Loucy (cell line): ENCODE measurements at regions not wholly inside any gene's neighbourhood (a gene's known extent, or its start where the extent isn't known, plus 50 kb on each side); places are given as distances from the start of the nearest gene placed in this dataset.

Experiments used
- H2AFZ ChIP-seq: fragments of 200-600 bp; sonication (generic); 2 replicates; pipeline ENCODE4 v1.6.0; 2016; ENCODE audit warnings: antibody characterized with exemption, mild to moderate bottlenecking, low read length, moderate library complexity
- H3F3A ChIP-seq: fragments of 200-600 bp; 2 replicates; pipeline ENCODE4 v1.6.0; 2016; ENCODE audit warnings: antibody characterized with exemption, low read depth, mild to moderate bottlenecking
- H3K27me3 ChIP-seq: fragments of 200-600 bp; sonication (generic); 2 replicates; pipeline ENCODE4 v1.6.1; 2014; ENCODE audit warnings: low read length, mild to moderate bottlenecking; ENCODE audit not compliant: insufficient read depth, poor library complexity, severe bottlenecking
- H3K36me3 ChIP-seq: fragments of 200-600 bp; sonication (generic); 2 replicates; pipeline ENCODE4 v1.6.1; 2016; ENCODE audit warnings: low read length; ENCODE audit not compliant: insufficient read depth
- H3K4me1 ChIP-seq: fragments of 200-600 bp; sonication (generic); 2 replicates; pipeline ENCODE4 v1.5.1; 2014; ENCODE audit warnings: low read length, mild to moderate bottlenecking; ENCODE audit not compliant: insufficient read depth, poor library complexity, severe bottlenecking
- H3K4me2 ChIP-seq: fragments of 200-600 bp; sonication (generic); 2 replicates; pipeline ENCODE4 v1.6.0; 2014; ENCODE audit warnings: antibody characterized with exemption, low read length, low read depth, mild to moderate bottlenecking; ENCODE audit not compliant: poor library complexity, severe bottlenecking
- H3K4me3 ChIP-seq: fragments of 200-600 bp; sonication (generic); 2 replicates; pipeline ENCODE4 v1.5.1; 2014; ENCODE audit warnings: low read length, mild to moderate bottlenecking, mixed read lengths; ENCODE audit not compliant: poor library complexity, severe bottlenecking
- H3K79me2 ChIP-seq: fragments of 200-600 bp; sonication (generic); 2 replicates; pipeline ENCODE4 v1.6.1; 2014; ENCODE audit warnings: low read length; ENCODE audit not compliant: insufficient read depth
- H3K9ac ChIP-seq: fragments of 200-600 bp; sonication (generic); 2 replicates; pipeline ENCODE4 v1.6.0; 2014; ENCODE audit warnings: mild to moderate bottlenecking, low read depth, low read length, moderate library complexity; ENCODE audit not compliant: poor library complexity, severe bottlenecking
- H3K9me2 ChIP-seq: fragments of 200-600 bp; sonication (generic); replicated peaks from 2 replicates; pipeline ENCODE4 v1.6.1; 2016; ENCODE audit warnings: low read depth, low read length, mixed read lengths
- H3K9me3 ChIP-seq: fragments of 200-600 bp; sonication (generic); 2 replicates; pipeline ENCODE4 v1.6.1; 2014; ENCODE audit warnings: mild to moderate bottlenecking, antibody characterized with exemption, low read length, low read depth; ENCODE audit not compliant: insufficient read depth
- H4K20me1 ChIP-seq: fragments of 200-600 bp; sonication (generic); 2 replicates; pipeline ENCODE4 v1.6.0; 2014; ENCODE audit warnings: antibody characterized with exemption, low read length, mild to moderate bottlenecking; ENCODE audit not compliant: insufficient read depth, poor library complexity, severe bottlenecking
- CTCF ChIP-seq: fragments of 200-600 bp; sonication (generic); conservative IDR thresholded peaks from 2 replicates; pipeline ENCODE4 v1.5.1; 2014; ENCODE audit warnings: mild to moderate bottlenecking, antibody characterized with exemption, low read length
- EZH2phosphoT487 ChIP-seq: fragments of 200-600 bp; IDR thresholded peaks from 2 replicates; pipeline ENCODE4 v1.6.1; 2018; ENCODE audit warnings: antibody characterized with exemption, mild to moderate bottlenecking, moderate library complexity, borderline replicate concordance

GRCh38 chr10:55311848-55312635 is 511.0 kb upstream of the PCDH15 start:
- no peaks in the 10 kb centered on the region for H3K4me1 ChIP-seq
- H3K4me3 ChIP-seq, result no peak overlapping the region
- H3K9me2 ChIP-seq, result no peaks in the 10 kb centered on the region
- TF ChIP-seq EZH2phosphoT487 (no peak), CTCF (no peak)
- no peaks in the 10 kb centered on the region for H3K79me2 ChIP-seq
- no peak overlapping the region for H2AFZ ChIP-seq
- H3K4me2 ChIP-seq, result no peak overlapping the region
- H3F3A ChIP-seq, result no peaks in the 10 kb centered on the region
- no peaks in the 10 kb centered on the region for H3K36me3 ChIP-seq
- no peaks in the 10 kb centered on the region for H3K9me3 ChIP-seq
- no peak overlapping the region for H3K9ac ChIP-seq
- no peaks in the 10 kb centered on the region for H4K20me1 ChIP-seq
- H3K27me3 ChIP-seq, result no peaks in the 10 kb centered on the region

- H3K27me3 ChIP-seq, result no peaks in the 10 kb centered on the region
- H3K4me1 ChIP-seq, result no peaks in the 10 kb centered on the region
- H3K9ac ChIP-seq, result no peak overlapping the region
- H4K20me1 ChIP-seq, result no peaks in the 10 kb centered on the region
- H3K4me2 ChIP-seq, result no peak overlapping the region
- no peaks in the 10 kb centered on the region for H3F3A ChIP-seq
- TF ChIP-seq EZH2phosphoT487 (no peak), CTCF (no peak)
- no peaks in the 10 kb centered on the region for H3K9me2 ChIP-seq
- H2AFZ ChIP-seq, result no peak overlapping the region
- no peaks in the 10 kb centered on the region for H3K79me2 ChIP-seq
- no peaks in the 10 kb centered on the region for H3K9me3 ChIP-seq
- H3K36me3 ChIP-seq, result no peaks in the 10 kb centered on the region
- no peak overlapping the region for H3K4me3 ChIP-seq
Measured at GRCh38 chr10:55310143-55310542, 509.1 kb upstream of the PCDH15 start.

- Histone ChIP-seq H3K4me3 (no peak overlapping the region), H3K9me2 (no peaks in the 10 kb centered on the region), H3K4me1 (no peaks in the 10 kb centered on the region), H3K36me3 (no peaks in the 10 kb centered on the region), H3K9ac (no peak overlapping the region), H4K20me1 (no peaks in the 10 kb centered on the region), H2AFZ (no peak overlapping the region), H3K4me2 (no peak overlapping the region), H3K27me3 (no peaks in the 10 kb centered on the region), H3F3A (no peaks in the 10 kb centered on the region), H3K9me3 (no peaks in the 10 kb centered on the region), H3K79me2 (no peaks in the 10 kb centered on the region)
- TF ChIP-seq CTCF, result no peak
- no peak for TF ChIP-seq EZH2phosphoT487
Measured at GRCh38 chr10:55305285-55305684, 504.3 kb upstream of the PCDH15 start.
